ENCODE measurements at regions not wholly inside any gene's neighbourhood (a gene's known extent, or its start where the extent isn't known, plus 50 kb on each side); places are given as distances from the start of the nearest gene placed in this dataset.
"Not testable (repeated sequence)": the region's sequence is repeated elsewhere in the genome, so short reads cannot be mapped to it uniquely, and the experiment has no call there.

DNA sequence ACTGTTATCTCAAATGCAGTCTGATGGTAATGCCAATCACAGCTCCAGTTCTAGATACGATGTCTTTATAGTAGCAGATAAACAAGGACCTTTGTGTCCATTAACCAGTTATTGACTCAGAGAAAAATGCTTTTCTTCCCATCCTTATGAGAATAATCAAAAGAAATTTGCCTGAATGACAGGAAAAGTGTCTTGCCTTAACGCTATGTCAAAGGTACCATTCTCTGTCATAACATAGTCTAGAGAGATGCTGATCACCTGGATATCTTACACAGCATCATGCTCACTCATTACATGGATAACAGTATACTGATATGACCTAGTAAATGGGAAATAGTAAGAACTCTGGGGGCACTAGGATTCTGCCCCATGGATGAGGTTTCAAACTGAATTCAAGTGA lies 151.7 kb upstream of the NEGR1 start:
- no peak overlapping the region for H3K27ac ChIP-seq
- H3K9me3 ChIP-seq: no peaks in the 10 kb centered on the region
- no peaks in the 10 kb centered on the region for H3K27me3 ChIP-seq
- H3K4me3 ChIP-seq: no peak overlapping the region
- TF ChIP-seq POLR2AphosphoS5 (IDR thresholded peaks at IDR 0.05): no peak
- no peak for TF ChIP-seq EP300 (IDR thresholded peaks at IDR 0.05)
- no peak for TF ChIP-seq POLR2A (IDR thresholded peaks at IDR 0.05)
- TF ChIP-seq, protein P1, sequence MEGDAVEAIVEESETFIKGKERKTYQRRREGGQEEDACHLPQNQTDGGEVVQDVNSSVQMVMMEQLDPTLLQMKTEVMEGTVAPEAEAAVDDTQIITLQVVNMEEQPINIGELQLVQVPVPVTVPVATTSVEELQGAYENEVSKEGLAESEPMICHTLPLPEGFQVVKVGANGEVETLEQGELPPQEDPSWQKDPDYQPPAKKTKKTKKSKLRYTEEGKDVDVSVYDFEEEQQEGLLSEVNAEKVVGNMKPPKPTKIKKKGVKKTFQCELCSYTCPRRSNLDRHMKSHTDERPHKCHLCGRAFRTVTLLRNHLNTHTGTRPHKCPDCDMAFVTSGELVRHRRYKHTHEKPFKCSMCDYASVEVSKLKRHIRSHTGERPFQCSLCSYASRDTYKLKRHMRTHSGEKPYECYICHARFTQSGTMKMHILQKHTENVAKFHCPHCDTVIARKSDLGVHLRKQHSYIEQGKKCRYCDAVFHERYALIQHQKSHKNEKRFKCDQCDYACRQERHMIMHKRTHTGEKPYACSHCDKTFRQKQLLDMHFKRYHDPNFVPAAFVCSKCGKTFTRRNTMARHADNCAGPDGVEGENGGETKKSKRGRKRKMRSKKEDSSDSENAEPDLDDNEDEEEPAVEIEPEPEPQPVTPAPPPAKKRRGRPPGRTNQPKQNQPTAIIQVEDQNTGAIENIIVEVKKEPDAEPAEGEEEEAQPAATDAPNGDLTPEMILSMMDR (IDR thresholded peaks at IDR 0.05): no peak
- WGBS, 2 donors: 73 to 87% methylated on average over 2 of the region's 2 CpGs
- no peaks in the 10 kb centered on the region for H3K36me3 ChIP-seq
- no peaks in the 10 kb centered on the region for H3K4me1 ChIP-seq
- DNase-seq: no peak
- intact Hi-C loops (cut with DNase I): no loop called here

DNA sequence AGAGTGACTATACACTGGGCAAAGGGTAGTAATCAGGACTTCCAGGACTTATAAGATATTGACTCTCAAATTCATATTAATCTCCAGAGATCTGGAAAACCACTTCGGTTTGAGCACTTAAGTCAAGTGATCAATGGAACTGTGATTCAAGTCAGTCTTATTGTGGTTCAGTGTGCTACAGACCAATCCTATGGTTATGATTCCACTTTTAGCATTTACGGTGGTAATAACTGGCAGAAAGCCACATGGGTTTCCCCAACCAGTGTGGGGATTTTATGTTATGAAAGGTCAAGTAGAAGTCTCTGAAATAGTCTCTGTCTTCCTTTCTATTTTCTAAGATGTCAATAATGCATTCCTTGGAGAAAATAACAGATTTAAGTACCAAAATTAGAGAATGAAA lies 151.3 kb upstream of the NEGR1 start:
- no peaks in the 10 kb centered on the region for H3K27me3 ChIP-seq
- H3K4me3 ChIP-seq: no peak overlapping the region
- intact Hi-C loops (cut with DNase I): no loop called here
- no peaks in the 10 kb centered on the region for H3K4me1 ChIP-seq
- no peak for DNase-seq
- no peaks in the 10 kb centered on the region for H3K36me3 ChIP-seq
- TF ChIP-seq EP300 (IDR thresholded peaks at IDR 0.05) (no peak), POLR2A (IDR thresholded peaks at IDR 0.05) (no peak), POLR2AphosphoS5 (IDR thresholded peaks at IDR 0.05) (no peak)
- TF ChIP-seq, protein P1 (IDR thresholded peaks at IDR 0.05): no peak
- H3K27ac ChIP-seq: no peak overlapping the region
- H3K9me3 ChIP-seq: no peaks in the 10 kb centered on the region
- WGBS, 2 donors: 73 to 81% methylated on average over 2 of the region's 2 CpGs

DNA sequence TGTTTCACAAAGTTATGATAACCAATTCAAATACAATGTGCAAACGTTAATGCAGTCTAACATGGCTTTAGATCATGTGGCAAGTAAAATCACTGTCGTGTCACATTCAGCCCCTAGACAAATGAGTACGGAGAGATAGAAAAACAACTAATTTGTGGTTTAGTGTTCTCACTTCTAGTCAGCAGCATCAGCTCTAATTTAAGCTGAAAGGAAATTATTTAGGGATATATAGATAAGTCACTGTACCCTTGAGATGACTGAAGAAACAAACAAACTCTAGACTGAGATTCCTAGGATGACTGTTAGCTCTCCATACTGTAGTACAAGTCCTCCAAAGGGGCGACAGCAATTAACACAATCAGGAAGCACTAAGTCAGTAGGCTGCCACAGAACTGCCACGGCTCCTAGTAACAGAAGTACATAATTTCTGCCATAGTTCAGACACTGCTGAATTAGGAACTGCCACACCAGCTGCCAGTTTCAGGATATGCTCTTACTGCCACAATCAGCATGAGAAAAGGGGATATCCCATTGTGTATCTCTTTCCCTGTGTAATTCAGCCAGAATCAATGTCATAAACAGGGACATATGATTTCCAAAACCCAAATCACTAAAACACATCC lies 150.4 kb upstream of the NEGR1 start:
- H3K27me3 ChIP-seq: no peaks in the 10 kb centered on the region
- no peak overlapping the region for H3K27ac ChIP-seq
- no peak for DNase-seq
- H3K4me3 ChIP-seq: no peak overlapping the region
- H3K36me3 ChIP-seq: no peaks in the 10 kb centered on the region
- H3K9me3 ChIP-seq: no peaks in the 10 kb centered on the region
- H3K4me1 ChIP-seq: no peaks in the 10 kb centered on the region
- 70 to 73% methylated on average over 5 of the region's 5 CpGs for WGBS, 2 donors
- intact Hi-C loops (cut with DNase I): no loop called here
- TF ChIP-seq POLR2AphosphoS5 (IDR thresholded peaks at IDR 0.05) (no peak), POLR2A (IDR thresholded peaks at IDR 0.05) (no peak), EP300 (IDR thresholded peaks at IDR 0.05) (no peak)
- TF ChIP-seq, protein P1 (IDR thresholded peaks at IDR 0.05): no peak

DNA sequence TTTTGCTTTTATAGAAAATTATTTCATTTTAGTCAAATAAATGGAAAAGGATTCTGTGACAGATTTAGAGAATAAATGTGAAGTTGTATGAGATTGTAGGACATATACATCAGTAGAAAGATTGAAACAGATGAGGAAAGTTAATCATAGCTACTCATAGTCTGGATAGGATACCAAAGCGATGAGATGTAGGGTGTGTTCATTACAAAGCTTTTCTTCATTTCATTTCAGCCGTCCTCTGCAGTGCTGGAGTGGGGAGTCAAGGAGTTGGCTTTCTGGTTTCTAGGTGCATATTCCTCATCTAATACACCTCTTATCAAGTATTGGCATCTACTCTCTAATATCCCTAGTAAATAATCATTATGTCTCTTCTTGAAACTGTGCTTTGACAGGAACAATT lies 149.5 kb upstream of the NEGR1 start:
- Histone ChIP-seq H3K27ac (no peak overlapping the region), H3K4me3 (no peak overlapping the region), H3K36me3 (no peaks in the 10 kb centered on the region), H3K4me1 (no peaks in the 10 kb centered on the region), H3K9me3 (no peaks in the 10 kb centered on the region), H3K27me3 (no peaks in the 10 kb centered on the region)
- TF ChIP-seq, protein P1 (IDR thresholded peaks at IDR 0.05): no peak
- no peak for TF ChIP-seq POLR2A (IDR thresholded peaks at IDR 0.05)
- TF ChIP-seq POLR2AphosphoS5 (IDR thresholded peaks at IDR 0.05): no peak
- TF ChIP-seq EP300 (IDR thresholded peaks at IDR 0.05): no peak
- intact Hi-C loops (cut with DNase I): no loop called here
- WGBS, 2 donors: 83 to 88% methylated on average over 2 of the region's 2 CpGs
- DNase-seq: no peak

DNA sequence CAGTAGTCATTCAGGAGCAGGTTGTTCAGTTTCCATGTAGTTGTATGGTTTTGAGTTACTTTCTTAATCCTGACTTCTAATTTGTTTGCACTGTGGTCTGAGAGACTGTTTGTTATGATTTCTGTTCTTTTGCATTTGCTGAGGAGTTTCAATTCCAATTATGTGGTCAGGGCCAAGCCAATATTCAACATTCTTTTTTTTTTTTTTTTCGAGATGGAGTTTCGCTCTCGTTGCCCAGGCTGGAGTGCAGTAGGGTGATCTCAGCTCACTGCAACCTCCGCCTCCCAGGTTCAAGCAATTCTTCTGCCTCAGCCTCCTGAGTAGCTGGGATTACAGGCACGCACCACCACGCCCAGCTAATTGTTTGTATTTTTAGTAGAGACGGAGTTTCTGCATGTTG lies 145.9 kb upstream of the NEGR1 start:
- H3K9me3 ChIP-seq; H3K27ac ChIP-seq; H3K4me1 ChIP-seq; DNase-seq; H3K36me3 ChIP-seq; intact Hi-C loops (cut with DNase I); H3K4me3 ChIP-seq; H3K27me3 ChIP-seq: not testable (repeated sequence)
- 93 to 96% methylated on average over 7 of the region's 7 CpGs for WGBS, 2 donors

All from sigmoid colon (tissue), 6 donors.